ENCODE measurements at regions not wholly inside any gene's neighbourhood (a gene's known extent, or its start where the extent isn't known, plus 50 kb on each side); places are given as distances from the start of the nearest gene placed in this dataset.
"Not testable (repeated sequence)": the region's sequence is repeated elsewhere in the genome, so short reads cannot be mapped to it uniquely, and the experiment has no call there.

GRCh38 chr21:23936991-23937390 is 1670.3 kb downstream of the MRPL39 start:
- no peak for DNase-seq

GRCh38 chr21:23936224-23936623 is 1671.1 kb downstream of the MRPL39 start:
- DNase-seq: peak; percentile 40

GRCh38 chr21:23930565-23930964 is 1676.7 kb downstream of the MRPL39 start:
- no peak for DNase-seq

- DNase-seq: not testable (repeated sequence)
Observed at GRCh38 chr21:23926430-23926829, 1680.9 kb downstream of the MRPL39 start.

GRCh38 chr21:23921670-23922418 is 1685.4 kb downstream of the MRPL39 start:
- DNase-seq: no peak

- no peak for DNase-seq
Observed at GRCh38 chr21:23900727-23901126, 1706.6 kb downstream of the MRPL39 start.

- DNase-seq: no peak
Observed at GRCh38 chr21:23899561-23899960, 1707.7 kb downstream of the MRPL39 start.

- DNase-seq: no peak
Observed at GRCh38 chr21:23890652-23891051, 1716.6 kb downstream of the MRPL39 start.

- no peak for DNase-seq
Observed at GRCh38 chr21:23887725-23888306, 1719.5 kb downstream of the MRPL39 start.

GRCh38 chr21:23886828-23887724 is 1720.2 kb downstream of the MRPL39 start:
- DNase-seq: no peak

GRCh38 chr21:23881783-23882182 is 1725.5 kb downstream of the MRPL39 start:
- DNase-seq: no peak

GRCh38 chr21:23876925-23877558 is 1730.2 kb downstream of the MRPL39 start:
- no peak for DNase-seq

- DNase-seq: no peak
Observed at GRCh38 chr21:23874271-23874670, 1733.0 kb downstream of the MRPL39 start.

GRCh38 chr21:23861911-23862504 is 1745.3 kb downstream of the MRPL39 start:
- DNase-seq: no peak

- no peak for DNase-seq
Observed at GRCh38 chr21:23858878-23859277, 1748.4 kb downstream of the MRPL39 start.

GRCh38 chr21:23853796-23854379 is 1753.4 kb downstream of the MRPL39 start:
- peak; percentile 70 for DNase-seq

- DNase-seq: no peak
Observed at GRCh38 chr21:23837564-23837963, 1769.7 kb downstream of the MRPL39 start.

GRCh38 chr21:23822760-23823159 is 1784.5 kb downstream of the MRPL39 start:
- DNase-seq: no peak

- no peak for DNase-seq
Observed at GRCh38 chr21:23817337-23817736, 1789.9 kb downstream of the MRPL39 start.

- DNase-seq: no peak
Observed at GRCh38 chr21:23812485-23812884, 1794.8 kb downstream of the MRPL39 start.

GRCh38 chr21:23811805-23812204 is 1795.5 kb downstream of the MRPL39 start:
- DNase-seq: no peak

- no peak for DNase-seq
Observed at GRCh38 chr21:23809573-23809972, 1797.7 kb downstream of the MRPL39 start.
